HG02981 (cell line): ENCODE measurements at regions not wholly inside any gene's neighbourhood (a gene's known extent, or its start where the extent isn't known, plus 50 kb on each side); places are given as distances from the start of the nearest gene placed in this dataset.
"Not testable (repeated sequence)": the region's sequence is repeated elsewhere in the genome, so short reads cannot be mapped to it uniquely, and the experiment has no call there.

ENCODE experiments used
- ATAC-seq: cut with Tn5 transposase; IDR thresholded peaks from one replicate; pipeline ENCODE4 v1.9.1; 2021; ENCODE audit warnings: mild to moderate bottlenecking, moderate library complexity; ENCODE audit not compliant: unreplicated experiment

GRCh38 chrX:858542-859078 is 228.0 kb downstream of the SHOX start:
- ATAC-seq = no peak

- ATAC-seq = no peak
Measured at GRCh38 chrX:857376-857775, 226.8 kb downstream of the SHOX start.

DNA sequence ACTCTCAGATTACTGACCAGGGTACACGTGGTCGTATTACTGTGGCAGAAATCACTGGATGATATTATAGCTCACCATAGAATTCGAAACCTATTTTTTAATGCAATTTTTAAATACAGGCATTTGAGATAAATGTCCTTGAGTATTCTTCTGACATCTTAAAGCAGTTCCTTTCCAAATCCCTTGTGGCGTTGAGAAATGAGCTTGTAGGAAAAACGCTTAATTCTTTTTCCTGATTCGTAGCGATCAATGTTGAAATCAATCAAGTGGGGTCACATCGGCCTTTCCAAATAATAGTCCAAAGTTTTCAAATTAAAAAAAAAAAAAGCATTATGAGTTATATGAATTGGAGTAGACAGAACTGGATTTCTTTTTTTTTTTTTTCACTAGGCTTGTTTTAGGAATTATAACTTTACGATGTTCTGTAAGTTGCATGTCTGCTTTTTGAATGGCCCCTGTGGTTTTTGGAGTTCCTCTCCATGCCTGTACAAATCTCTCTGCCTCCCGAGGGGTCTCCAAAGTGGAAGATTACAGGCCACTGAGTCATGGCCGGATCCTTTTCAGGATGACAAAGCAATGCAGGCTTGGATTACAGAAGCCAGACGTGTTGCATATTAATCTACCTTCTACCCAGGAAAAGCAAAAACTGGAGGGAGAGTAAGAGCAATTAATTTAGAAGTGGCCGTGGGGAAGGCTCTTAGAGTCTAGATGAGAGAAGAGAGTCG is 226.1 kb downstream of the SHOX start:
- no peak for ATAC-seq

DNA sequence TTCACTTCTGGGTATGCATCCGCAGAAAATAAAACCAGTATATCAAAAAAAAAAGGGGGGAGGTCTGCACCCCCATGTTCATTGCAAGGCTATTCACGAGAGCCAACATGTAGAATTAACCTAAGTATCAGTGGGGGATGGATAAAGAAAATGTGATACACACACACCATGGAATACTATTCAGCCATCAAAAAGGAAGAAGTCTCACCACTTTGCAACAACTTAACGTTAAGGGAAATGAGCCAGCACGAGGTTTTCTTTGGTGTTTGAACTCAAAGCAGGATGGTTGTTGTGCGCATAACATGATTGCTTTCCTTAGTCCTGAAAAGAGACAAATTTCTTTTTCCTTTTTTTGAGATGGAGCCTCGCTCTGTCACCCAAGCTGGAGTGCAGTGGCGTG is 222.7 kb downstream of the SHOX start:
- ATAC-seq = no peak

DNA sequence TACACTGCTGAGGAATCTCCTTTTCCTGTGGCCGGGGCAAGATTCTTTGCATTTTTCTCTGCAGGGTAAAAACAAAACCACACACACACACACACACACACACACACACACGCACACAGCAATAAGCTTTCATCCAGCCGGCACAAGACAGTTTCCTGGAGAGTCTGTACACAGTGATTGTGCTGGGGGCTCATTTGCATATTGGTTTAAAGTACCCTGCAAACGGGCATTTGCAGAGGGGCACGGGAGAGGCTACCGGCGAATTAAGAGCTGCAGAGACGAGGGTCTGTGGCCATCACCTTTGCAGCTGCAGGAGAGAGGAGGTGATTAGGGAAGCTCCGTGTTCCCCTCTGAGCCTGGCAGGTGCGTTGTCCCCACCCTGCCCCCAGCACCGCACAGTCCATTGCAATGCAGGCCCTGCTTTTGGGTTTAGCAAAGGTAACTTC is 219.9 kb downstream of the SHOX start:
- no peak for ATAC-seq

DNA sequence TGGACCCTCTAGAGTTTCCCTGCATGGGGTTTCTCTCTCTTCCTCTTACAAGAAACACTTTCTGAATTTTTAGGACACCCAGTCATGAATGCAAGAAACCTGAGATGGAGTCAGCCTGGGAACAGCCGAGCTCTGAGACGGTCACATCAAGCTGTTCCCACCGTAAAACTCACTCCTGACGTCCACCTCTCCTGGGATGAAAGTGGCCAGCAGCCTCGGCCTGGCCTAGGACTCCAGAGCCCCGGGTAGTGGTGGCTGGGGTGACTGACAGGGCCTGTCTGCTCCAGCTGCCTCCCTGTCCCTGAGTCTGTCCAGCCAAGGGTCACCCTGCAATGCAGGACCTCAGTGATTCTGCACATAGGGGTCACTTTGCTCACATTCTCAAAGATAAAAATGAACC is 217.8 kb downstream of the SHOX start:
- ATAC-seq = no peak

DNA sequence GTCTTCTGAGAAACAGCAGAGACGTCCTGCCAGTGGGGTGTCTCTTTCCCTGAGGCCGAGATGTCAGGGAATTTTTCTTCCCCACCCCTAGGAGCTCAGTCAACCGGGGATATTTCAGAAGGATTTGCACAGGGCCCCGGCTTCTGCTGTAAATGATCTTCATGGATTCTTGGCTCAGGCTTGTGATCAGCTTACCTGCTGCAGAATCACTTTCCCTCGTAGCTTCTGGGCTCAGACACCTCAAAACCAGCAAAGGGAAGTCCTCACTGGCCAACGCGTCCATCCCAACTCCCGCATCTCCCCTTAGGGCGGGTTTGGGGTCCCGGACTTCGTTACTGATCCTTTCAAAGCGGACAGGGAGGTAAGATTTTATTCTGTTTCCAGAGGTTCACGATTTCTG is 212.7 kb downstream of the SHOX start:
- ATAC-seq = no peak

GRCh38 chrX:840556-840955 is 210.0 kb downstream of the SHOX start:
- no peak for ATAC-seq

- ATAC-seq = not testable (repeated sequence)
Measured at GRCh38 chrX:838666-839065, 208.1 kb downstream of the SHOX start.

DNA sequence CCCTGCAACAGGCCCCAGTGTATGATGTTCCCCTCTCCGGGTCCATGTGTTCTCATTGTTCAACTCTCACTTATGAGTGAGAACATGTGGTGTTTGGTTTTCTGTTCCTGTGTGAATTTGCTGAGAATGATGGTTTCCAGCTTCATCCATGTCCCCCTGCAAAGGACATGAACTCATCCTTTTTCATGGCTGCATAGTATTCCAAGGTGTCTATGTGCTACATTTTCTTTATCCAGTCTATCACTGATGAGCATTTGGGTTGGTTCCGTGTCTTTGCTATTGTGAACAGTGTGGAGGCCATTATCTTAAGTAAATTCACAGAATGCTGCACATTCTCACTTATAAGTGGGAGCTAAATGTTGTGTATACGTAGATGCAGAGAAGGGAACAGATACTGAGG is 205.3 kb downstream of the SHOX start:
- not testable (repeated sequence) for ATAC-seq

GRCh38 chrX:830532-830931 is 199.9 kb downstream of the SHOX start:
- no peak for ATAC-seq

DNA sequence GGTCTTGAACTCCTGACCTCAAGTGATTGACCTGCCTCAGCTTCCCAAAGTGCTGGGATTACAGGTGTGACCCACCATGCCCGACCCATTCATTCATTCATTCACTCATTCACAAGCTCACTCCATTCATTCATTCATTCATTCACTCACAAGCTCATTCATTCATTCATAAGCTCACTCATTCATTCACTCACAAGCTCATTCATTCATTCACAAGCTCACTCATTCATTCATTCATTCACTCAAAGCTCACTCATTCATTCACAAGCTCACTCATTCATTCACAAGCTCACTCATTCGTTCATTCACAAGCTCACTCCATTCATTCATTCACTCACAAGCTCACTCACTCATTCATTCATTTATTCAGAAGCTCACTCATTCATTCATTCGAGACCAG is 198.6 kb downstream of the SHOX start:
- no peak for ATAC-seq

DNA sequence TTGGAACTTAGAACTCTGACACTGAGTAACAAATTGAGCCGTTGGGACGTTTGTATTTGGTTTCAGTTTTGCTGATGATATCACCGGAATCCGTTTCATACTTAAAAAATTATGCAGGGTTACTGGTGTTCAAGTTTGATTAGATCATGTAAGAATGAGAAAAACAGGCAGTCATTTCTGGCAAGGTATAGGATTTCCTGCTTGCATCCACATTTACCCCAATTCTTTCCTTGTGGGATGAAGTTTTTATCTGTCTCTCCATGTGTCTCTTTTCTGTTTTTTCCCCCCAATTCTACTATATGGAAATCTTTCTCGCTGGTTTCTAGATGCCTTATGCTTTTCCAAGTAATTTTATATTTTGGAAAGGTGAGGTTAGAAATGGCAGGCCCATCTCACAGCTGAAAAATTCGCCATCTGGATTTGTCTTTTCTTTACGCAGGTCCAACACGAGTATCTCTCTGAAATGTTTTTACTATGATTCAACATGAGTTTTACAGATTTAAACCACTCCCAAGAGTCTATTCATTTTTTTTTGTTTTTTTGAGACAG is 197.9 kb downstream of the SHOX start:
- no peak for ATAC-seq

GRCh38 chrX:826448-826847 is 195.9 kb downstream of the SHOX start:
- ATAC-seq = no peak

- no peak for ATAC-seq
Measured at GRCh38 chrX:825991-826390, 195.4 kb downstream of the SHOX start.

GRCh38 chrX:823073-823472 is 192.5 kb downstream of the SHOX start:
- ATAC-seq = not testable (repeated sequence)

GRCh38 chrX:821327-822107 is 190.9 kb downstream of the SHOX start:
- no peak for ATAC-seq

GRCh38 chrX:819684-820083 is 189.1 kb downstream of the SHOX start:
- no peak for ATAC-seq

- ATAC-seq = no peak
Measured at GRCh38 chrX:817759-818300, 187.2 kb downstream of the SHOX start.

GRCh38 chrX:817147-817546 is 186.6 kb downstream of the SHOX start:
- not testable (repeated sequence) for ATAC-seq

- no peak for ATAC-seq
Measured at GRCh38 chrX:816411-816810, 185.8 kb downstream of the SHOX start.

GRCh38 chrX:810186-810585 is 179.6 kb downstream of the SHOX start:
- no peak for ATAC-seq
